Hematopoietic multipotent progenitor cell treated with erythropoietin and hydrocortisone succinate and interleukin-3 and kit ligand, for 15 days (in vitro differentiated cells): ENCODE measurements at regions not wholly inside any gene's neighbourhood (a gene's known extent, or its start where the extent isn't known, plus 50 kb on each side); places are given as distances from the start of the nearest gene placed in this dataset.
"Not testable (repeated sequence)": the region's sequence is repeated elsewhere in the genome, so short reads cannot be mapped to it uniquely, and the experiment has no call there.

Experiments
- DNase-seq: peaks from one replicate; pipeline ENCODE4 v3.0.0-alpha.2; 2015; ENCODE audit warnings: low spot score

- DNase-seq, result not testable (repeated sequence)
Observed at GRCh38 chr2:89305623-89306022, 614.1 kb downstream of the RPIA start.

- not testable (repeated sequence) for DNase-seq
Observed at GRCh38 chr2:89306869-89307637, 615.6 kb downstream of the RPIA start.

- DNase-seq, result not testable (repeated sequence)
Observed at GRCh38 chr2:89318990-89319389, 627.5 kb downstream of the RPIA start.

GRCh38 chr2:89325894-89326293 lies 634.4 kb downstream of the RPIA start:
- DNase-seq, result not testable (repeated sequence)

GRCh38 chr2:89326455-89326854 lies 635.0 kb downstream of the RPIA start:
- DNase-seq, result not testable (repeated sequence)

GRCh38 chr2:89328790-89329189 lies 637.3 kb downstream of the RPIA start:
- not testable (repeated sequence) for DNase-seq
